NCI-H2029 (cell line): ENCODE measurements at regions not wholly inside any gene's neighbourhood (a gene's known extent, or its start where the extent isn't known, plus 50 kb on each side); places are given as distances from the start of the nearest gene placed in this dataset.

Experiments used
- DNase-seq: peaks from one replicate; lab custom pipeline; 2025; lab: John Stamatoyannopoulos, UW

- DNase-seq, result no peak
Observed at GRCh38 chrX:23228950-23229448, 105.7 kb upstream of the PTCHD1 start.

GRCh38 chrX:23235051-23235450 is 99.6 kb upstream of the PTCHD1 start:
- DNase-seq, result no peak

- DNase-seq, result no peak
Observed at GRCh38 chrX:23246001-23246400, 88.6 kb upstream of the PTCHD1 start.

GRCh38 chrX:23248187-23248586 is 86.5 kb upstream of the PTCHD1 start:
- no peak for DNase-seq

- DNase-seq, result no peak
Observed at GRCh38 chrX:23251043-23251442, 83.6 kb upstream of the PTCHD1 start.

GRCh38 chrX:23263892-23264291 is 70.8 kb upstream of the PTCHD1 start:
- DNase-seq, result no peak

GRCh38 chrX:23269923-23270322 is 64.7 kb upstream of the PTCHD1 start:
- no peak for DNase-seq

GRCh38 chrX:23271026-23271425 is 63.6 kb upstream of the PTCHD1 start:
- no peak for DNase-seq

- no peak for DNase-seq
Observed at GRCh38 chrX:23276475-23276874, 58.2 kb upstream of the PTCHD1 start.
